Sigmoid colon (tissue), 6 donors: ENCODE measurements at regions not wholly inside any gene's neighbourhood (a gene's known extent, or its start where the extent isn't known, plus 50 kb on each side); places are given as distances from the start of the nearest gene placed in this dataset.

Experiments used
- DNase-seq: peaks from one replicate; pipeline ENCODE4 v3.0.0-alpha.2; 2019
- H3K27ac ChIP-seq, 4 donors: fragments of 200-600 bp; sonication (generic); one replicate each; pipeline ENCODE4 v1.5.1; 2016 to 2019; ENCODE audit warnings: mild to moderate bottlenecking in 1 of 4
- H3K27me3 ChIP-seq, 3 donors: fragments of 200-600 bp; sonication (generic); one replicate each; pipeline ENCODE4 v1.5.1; 2019; ENCODE audit warnings: mild to moderate bottlenecking in 1 of 3
- H3K36me3 ChIP-seq, 4 donors: fragments of 200-600 bp; sonication (generic); one replicate each; pipeline ENCODE4 v1.5.1; 2016 to 2019
- H3K4me1 ChIP-seq, 4 donors: fragments of 200-600 bp; sonication (generic); one replicate each; pipeline ENCODE4 v1.5.1; 2017 to 2019
- H3K4me3 ChIP-seq, 4 donors: fragments of 200-600 bp; sonication (generic); one replicate each; pipeline ENCODE4 v1.5.1; 2017 to 2019; ENCODE audit warnings: mild to moderate bottlenecking in 2 of 4, moderate library complexity in 1 of 4
- H3K9me3 ChIP-seq, 4 donors: fragments of 200-600 bp in 3 of 4; sonication (generic) in 3 of 4; one replicate each; pipeline versions ENCODE4 v1.5.1 to v1.6.1; 2013 to 2019
- EP300 ChIP-seq, 4 donors: sonication (generic); formaldehyde crosslinking; IDR thresholded peaks; one replicate each; pipeline ENCODE4 v1.6.1; 2017; ENCODE audit warnings: antibody characterized with exemption in 4 of 4
- POLR2A ChIP-seq, 2 donors: fragments of 450-650 bp; IDR thresholded peaks; one replicate each; pipeline ENCODE4 v1.6.1; 2016; ENCODE audit warnings: antibody characterized with exemption in 2 of 2, mild to moderate bottlenecking in 2 of 2, moderate library complexity in 2 of 2
- POLR2AphosphoS5 ChIP-seq, 4 donors: sonication (generic); formaldehyde crosslinking; IDR thresholded peaks; one replicate each; pipeline ENCODE4 v1.6.1; 2017; ENCODE audit warnings: antibody characterized with exemption in 4 of 4
- WGBS, 2 donors: extraction: QIAGEN DNeasy Blood & Tissue Kit; methylation state at CpG; one replicate each; pipeline ENCODE4 v1.1.7; 2013; 5-methylcytosine and 5-hydroxymethylcytosine counted together
- intact Hi-C: fragments of 100-400 bp; cut with DNase I; formaldehyde crosslinking; loops from one replicate; pipeline ENCODE4 v1.15.1; 2023
- TF ChIP-seq, protein P1 (sequence below), 4 experiments: fragments of 450-650 bp in 3 of 4; fragments of 200-600 bp in 1 of 4; IDR thresholded peaks; one replicate each; pipeline ENCODE4 v1.5.1; 2016 to 2019; ENCODE audit warnings: antibody characterized with exemption in 4 of 4, mild to moderate bottlenecking in 3 of 4, moderate library complexity in 2 of 4
- donor health status: healthy with polysubstance abuse.
- donor health status: healthy.

- H3K4me3 ChIP-seq = no peak overlapping the region
- 58 to 60% methylated on average over 2 of the region's 2 CpGs for WGBS, 2 donors
- no peaks in the 10 kb centered on the region for H3K4me1 ChIP-seq
- no peak overlapping the region for H3K27ac ChIP-seq
- no peaks in the 10 kb centered on the region for H3K36me3 ChIP-seq
- H3K27me3 ChIP-seq = no peaks in the 10 kb centered on the region
- intact Hi-C loops = no loop called here
- H3K9me3 ChIP-seq = no peaks in the 10 kb centered on the region
- DNase-seq = no peak
- TF ChIP-seq, protein P1, sequence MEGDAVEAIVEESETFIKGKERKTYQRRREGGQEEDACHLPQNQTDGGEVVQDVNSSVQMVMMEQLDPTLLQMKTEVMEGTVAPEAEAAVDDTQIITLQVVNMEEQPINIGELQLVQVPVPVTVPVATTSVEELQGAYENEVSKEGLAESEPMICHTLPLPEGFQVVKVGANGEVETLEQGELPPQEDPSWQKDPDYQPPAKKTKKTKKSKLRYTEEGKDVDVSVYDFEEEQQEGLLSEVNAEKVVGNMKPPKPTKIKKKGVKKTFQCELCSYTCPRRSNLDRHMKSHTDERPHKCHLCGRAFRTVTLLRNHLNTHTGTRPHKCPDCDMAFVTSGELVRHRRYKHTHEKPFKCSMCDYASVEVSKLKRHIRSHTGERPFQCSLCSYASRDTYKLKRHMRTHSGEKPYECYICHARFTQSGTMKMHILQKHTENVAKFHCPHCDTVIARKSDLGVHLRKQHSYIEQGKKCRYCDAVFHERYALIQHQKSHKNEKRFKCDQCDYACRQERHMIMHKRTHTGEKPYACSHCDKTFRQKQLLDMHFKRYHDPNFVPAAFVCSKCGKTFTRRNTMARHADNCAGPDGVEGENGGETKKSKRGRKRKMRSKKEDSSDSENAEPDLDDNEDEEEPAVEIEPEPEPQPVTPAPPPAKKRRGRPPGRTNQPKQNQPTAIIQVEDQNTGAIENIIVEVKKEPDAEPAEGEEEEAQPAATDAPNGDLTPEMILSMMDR (IDR thresholded peaks at IDR 0.05) = no peak
- TF ChIP-seq POLR2A (IDR thresholded peaks at IDR 0.05) = no peak
- no peak for TF ChIP-seq EP300 (IDR thresholded peaks at IDR 0.05)
- no peak for TF ChIP-seq POLR2AphosphoS5 (IDR thresholded peaks at IDR 0.05)
These were observed 711.2 kb downstream of the SORCS3 start for GRCh38 chr10:105352281-105352680.

GRCh38 chr10:105351187-105351586 lies 710.1 kb downstream of the SORCS3 start:
- 88% methylated on average over 2 of the region's 2 CpGs for WGBS, 2 donors
- intact Hi-C loops = no loop called here
- no peak for TF ChIP-seq EP300 (IDR thresholded peaks at IDR 0.05)
- TF ChIP-seq POLR2A (IDR thresholded peaks at IDR 0.05) = no peak
- TF ChIP-seq, protein P1 (IDR thresholded peaks at IDR 0.05) = no peak
- no peak for TF ChIP-seq POLR2AphosphoS5 (IDR thresholded peaks at IDR 0.05)

DNA sequence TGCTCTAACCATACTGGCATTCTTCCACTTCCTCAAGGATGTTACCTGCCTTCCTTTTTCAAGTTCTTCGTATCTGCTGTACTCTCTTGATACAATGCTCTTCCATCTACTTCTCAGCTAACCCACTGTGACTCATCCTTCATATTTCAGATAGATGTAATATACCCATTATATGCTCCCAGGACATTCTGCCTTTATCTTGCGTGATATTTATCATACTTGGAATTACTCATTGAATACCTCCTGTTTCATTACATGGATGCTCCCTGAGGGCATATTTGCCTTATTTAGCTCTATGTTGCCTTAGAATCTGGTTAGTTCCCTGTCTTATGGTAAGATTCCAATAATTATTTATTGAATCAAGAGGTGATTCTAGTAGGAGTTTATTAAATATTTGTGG lies 706.4 kb downstream of the SORCS3 start:
- Histone ChIP-seq H3K27me3 (no peaks in the 10 kb centered on the region), H3K27ac (no peak overlapping the region), H3K9me3 (no peaks in the 10 kb centered on the region), H3K4me1 (no peaks in the 10 kb centered on the region), H3K36me3 (no peaks in the 10 kb centered on the region), H3K4me3 (no peak overlapping the region)
- TF ChIP-seq POLR2AphosphoS5 (IDR thresholded peaks at IDR 0.05) (no peak), POLR2A (IDR thresholded peaks at IDR 0.05) (no peak), EP300 (IDR thresholded peaks at IDR 0.05) (no peak)
- TF ChIP-seq, protein P1 (IDR thresholded peaks at IDR 0.05) = no peak
- 83 to 90% methylated on average over 2 of the region's 2 CpGs for WGBS, 2 donors
- DNase-seq = no peak
- intact Hi-C loops = no loop called here

More at GRCh38 chr10:105351187-105351586, 710.1 kb downstream of the SORCS3 start:
- Histone ChIP-seq H3K4me1 (no peaks in the 10 kb centered on the region), H3K9me3 (no peaks in the 10 kb centered on the region), H3K4me3 (no peak overlapping the region), H3K36me3 (no peaks in the 10 kb centered on the region), H3K27ac (no peak overlapping the region), H3K27me3 (no peaks in the 10 kb centered on the region)
- DNase-seq = no peak

DNA sequence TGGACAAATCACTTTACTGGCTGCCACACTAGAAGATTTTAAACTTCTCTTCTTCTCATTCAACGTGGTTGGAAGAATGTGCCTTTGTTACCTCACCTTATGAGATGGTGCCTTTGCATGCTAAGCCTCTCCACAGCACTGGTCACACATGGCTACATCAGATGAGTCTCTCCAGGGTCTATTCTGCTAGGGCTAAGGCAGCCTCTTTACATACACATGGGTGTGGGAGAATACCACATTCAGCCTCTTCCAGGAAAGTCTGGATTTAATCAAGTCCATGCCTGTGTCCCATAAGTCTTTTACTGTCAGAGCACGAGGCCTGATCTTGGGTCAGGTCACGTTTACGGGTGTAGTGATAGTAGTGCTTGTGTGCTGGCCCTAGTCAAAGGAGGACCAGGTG lies 701.5 kb downstream of the SORCS3 start:
- H3K9me3 ChIP-seq = no peaks in the 10 kb centered on the region
- no peaks in the 10 kb centered on the region for H3K27me3 ChIP-seq
- DNase-seq = no peak
- no peak overlapping the region for H3K27ac ChIP-seq
- intact Hi-C loops = no loop called here
- H3K4me3 ChIP-seq = no peak overlapping the region
- TF ChIP-seq POLR2AphosphoS5 (IDR thresholded peaks at IDR 0.05) (no peak), EP300 (IDR thresholded peaks at IDR 0.05) (no peak), POLR2A (IDR thresholded peaks at IDR 0.05) (no peak)
- TF ChIP-seq, protein P1 (IDR thresholded peaks at IDR 0.05) = no peak
- H3K36me3 ChIP-seq = no peaks in the 10 kb centered on the region
- no peaks in the 10 kb centered on the region for H3K4me1 ChIP-seq
- 60 to 65% methylated on average over 4 of the region's 4 CpGs for WGBS, 2 donors

GRCh38 chr10:105339669-105340068 lies 698.6 kb downstream of the SORCS3 start:
- Histone ChIP-seq H3K9me3 (no peaks in the 10 kb centered on the region), H3K27me3 (no peaks in the 10 kb centered on the region), H3K4me3 (no peak overlapping the region), H3K36me3 (no peaks in the 10 kb centered on the region), H3K27ac (no peak overlapping the region), H3K4me1 (no peaks in the 10 kb centered on the region)
- intact Hi-C loops = no loop called here
- 88 to 90% methylated on average over 1 of the region's 1 CpG for WGBS, 2 donors
- no peak for DNase-seq
- TF ChIP-seq POLR2AphosphoS5 (IDR thresholded peaks at IDR 0.05) (no peak), EP300 (IDR thresholded peaks at IDR 0.05) (no peak), POLR2A (IDR thresholded peaks at IDR 0.05) (no peak)
- TF ChIP-seq, protein P1 (IDR thresholded peaks at IDR 0.05) = no peak
